GM12865 (cell line): ENCODE measurements at regions not wholly inside any gene's neighbourhood (a gene's known extent, or its start where the extent isn't known, plus 50 kb on each side); places are given as distances from the start of the nearest gene placed in this dataset.

ENCODE experiments used
- DNase-seq: peaks from one replicate; pipeline ENCODE4 v3.0.0; 2010; ENCODE audit warnings: low read depth
- H3K4me3 ChIP-seq: 2 replicates; pipeline ENCODE4 v1.5.1; 2011; ENCODE audit warnings: mild to moderate bottlenecking, low read depth, low read length, control low read depth
- TF ChIP-seq, protein P1 (sequence below): IDR thresholded peaks from 2 replicates; pipeline ENCODE4 v1.5.1; 2011; ENCODE audit warnings: low read length, control low read depth, low read depth, inconsistent platforms; ENCODE audit not compliant: insufficient read depth; ENCODE audit errors: missing control alignments

DNA sequence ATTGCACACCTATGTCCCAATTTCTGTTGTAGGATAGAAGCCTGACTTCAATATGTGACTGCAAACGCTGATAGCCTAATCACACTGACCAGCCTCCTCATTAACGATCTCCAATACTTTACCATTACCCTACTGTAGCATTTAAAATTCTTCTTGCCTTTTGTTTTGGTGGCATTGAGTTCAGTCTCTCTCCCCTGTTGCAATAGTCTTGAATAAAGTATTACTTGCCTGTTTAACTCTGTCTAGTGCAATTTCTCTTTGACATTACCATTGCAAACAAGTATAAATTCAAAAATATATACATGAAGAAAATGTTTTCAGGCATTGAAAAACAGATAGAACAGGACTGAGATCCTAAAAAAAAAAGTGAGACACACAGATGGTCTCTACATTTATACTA is 649.1 kb upstream of the B3GAT1 start:
- no peak for DNase-seq
- TF ChIP-seq, protein P1, sequence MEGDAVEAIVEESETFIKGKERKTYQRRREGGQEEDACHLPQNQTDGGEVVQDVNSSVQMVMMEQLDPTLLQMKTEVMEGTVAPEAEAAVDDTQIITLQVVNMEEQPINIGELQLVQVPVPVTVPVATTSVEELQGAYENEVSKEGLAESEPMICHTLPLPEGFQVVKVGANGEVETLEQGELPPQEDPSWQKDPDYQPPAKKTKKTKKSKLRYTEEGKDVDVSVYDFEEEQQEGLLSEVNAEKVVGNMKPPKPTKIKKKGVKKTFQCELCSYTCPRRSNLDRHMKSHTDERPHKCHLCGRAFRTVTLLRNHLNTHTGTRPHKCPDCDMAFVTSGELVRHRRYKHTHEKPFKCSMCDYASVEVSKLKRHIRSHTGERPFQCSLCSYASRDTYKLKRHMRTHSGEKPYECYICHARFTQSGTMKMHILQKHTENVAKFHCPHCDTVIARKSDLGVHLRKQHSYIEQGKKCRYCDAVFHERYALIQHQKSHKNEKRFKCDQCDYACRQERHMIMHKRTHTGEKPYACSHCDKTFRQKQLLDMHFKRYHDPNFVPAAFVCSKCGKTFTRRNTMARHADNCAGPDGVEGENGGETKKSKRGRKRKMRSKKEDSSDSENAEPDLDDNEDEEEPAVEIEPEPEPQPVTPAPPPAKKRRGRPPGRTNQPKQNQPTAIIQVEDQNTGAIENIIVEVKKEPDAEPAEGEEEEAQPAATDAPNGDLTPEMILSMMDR, result no peak
- H3K4me3 ChIP-seq, result no peak overlapping the region

DNA sequence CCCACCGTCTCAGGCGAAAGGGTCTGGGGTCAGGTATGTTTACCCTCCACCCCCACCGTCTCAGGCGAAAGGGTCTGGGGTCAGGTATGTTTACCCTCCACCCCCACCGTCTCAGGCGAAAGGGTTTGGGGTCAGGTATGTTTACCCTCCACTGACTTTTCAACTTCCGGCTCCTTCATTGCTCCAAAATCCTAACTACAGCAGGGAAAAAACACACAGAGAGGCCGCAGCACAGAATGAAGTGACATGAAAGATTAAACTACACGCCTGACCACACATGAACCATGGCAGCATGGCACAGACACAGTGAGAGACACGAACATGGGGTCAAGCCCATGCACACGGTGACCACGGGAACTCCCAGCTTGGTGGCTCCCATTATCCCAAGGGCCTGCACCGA is 634.9 kb upstream of the B3GAT1 start:
- H3K4me3 ChIP-seq, result no peak overlapping the region
- TF ChIP-seq, protein P1, result no peak
- peak; percentile 5 for DNase-seq

DNA sequence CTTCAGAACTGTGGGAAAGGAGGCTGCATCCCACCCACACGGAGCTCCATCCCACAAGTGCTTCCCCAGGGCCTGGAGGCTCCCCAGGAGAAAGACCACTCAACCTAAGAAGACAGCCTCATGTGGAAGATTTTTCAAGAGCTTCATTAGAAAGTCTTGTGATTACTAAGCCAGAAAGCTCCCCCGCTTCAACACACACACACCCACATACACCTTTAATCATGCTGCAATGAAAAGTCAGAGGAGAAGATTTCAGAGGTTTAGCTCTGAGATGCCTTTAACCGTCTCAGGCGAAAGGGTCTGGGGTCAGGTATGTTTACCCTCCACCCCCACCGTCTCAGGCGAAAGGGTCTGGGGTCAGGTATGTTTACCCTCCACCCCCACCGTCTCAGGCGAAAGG is 634.5 kb upstream of the B3GAT1 start:
- TF ChIP-seq, protein P1, result no peak
- DNase-seq, result no peak

DNA sequence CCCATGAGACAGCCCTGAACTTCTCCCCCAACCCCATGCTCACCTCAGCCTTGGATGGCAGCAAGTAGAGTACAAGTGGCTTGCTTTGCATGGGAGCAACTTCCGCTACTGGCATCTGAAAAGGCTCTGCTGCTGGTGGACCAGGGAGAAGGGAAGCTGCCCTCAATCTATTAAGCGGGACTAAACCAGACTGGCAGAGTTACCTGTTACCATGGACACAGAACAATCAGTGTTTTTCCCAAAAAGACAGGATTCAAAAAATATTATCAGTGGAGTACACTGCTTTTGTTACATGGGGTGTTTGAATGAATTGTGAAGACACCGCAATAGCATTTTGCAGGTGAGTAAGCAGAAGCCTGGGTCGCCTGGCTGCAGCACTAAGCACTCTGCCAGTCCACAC is 631.4 kb upstream of the B3GAT1 start:
- H3K4me3 ChIP-seq, result no peak overlapping the region
- TF ChIP-seq, protein P1, result no peak
- no peak for DNase-seq

More for the DNA sequence above, 634.5 kb upstream of the B3GAT1 start:
- H3K4me3 ChIP-seq, result no peak overlapping the region

DNA sequence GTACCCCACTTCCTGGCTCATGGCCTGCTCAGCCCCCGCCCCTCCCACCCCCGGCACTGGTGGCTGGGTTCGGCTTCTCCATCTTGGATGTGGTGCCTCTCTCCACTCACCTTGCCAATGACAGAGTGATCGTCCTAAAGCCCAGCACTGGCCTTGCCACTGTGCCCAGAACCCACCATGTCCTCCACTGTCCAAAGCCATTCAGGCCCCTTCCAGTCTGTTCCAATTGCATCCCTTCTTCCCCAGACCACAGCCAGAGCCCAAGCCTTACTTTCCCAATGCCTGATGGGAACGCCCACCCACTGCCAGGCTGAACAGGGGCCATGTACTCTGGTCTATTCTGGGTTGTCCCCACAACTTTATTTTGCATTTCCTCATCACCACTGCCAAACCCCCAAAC is 625.8 kb upstream of the B3GAT1 start:
- TF ChIP-seq, protein P1, result no peak
- H3K4me3 ChIP-seq, result no peak overlapping the region
- no peak for DNase-seq

DNA sequence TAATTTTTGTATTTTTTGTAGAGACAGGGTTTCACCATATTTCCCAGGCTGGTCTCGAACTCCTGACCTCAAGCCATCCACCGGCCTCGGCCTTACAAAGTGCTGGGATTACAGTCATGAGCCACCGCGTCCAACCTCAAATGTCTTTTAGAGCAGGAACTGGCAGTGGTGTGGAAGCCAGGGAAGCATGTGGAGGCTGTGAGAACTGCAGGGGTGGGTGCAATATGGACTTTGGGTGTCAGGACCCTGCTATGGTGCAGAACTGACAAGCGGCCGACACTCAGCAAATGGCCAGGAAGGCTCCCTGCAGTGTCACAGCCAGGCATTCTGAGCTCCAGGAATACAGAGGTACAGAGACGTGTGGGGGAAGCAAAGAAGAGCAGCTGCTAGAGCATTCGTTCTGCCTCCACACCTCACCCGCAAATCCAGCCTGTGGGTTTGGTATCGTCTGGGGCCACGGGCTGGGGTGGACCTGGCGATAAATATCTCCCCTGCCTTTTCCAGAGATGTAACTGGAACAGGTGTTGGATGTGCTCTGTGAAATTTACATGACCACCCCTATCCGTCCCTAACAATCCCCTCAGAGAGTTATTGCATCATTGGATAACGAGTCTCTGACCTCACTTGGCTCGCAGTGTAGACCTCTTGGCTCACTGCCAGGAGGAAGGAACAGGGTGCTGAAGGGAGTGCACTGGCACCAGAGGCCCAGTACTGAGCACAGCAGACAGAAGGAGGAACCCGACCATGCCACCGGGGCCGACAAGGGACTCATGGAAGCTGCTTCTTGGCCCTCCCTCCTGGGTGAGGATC is 624.7 kb upstream of the B3GAT1 start:
- no peak for DNase-seq

DNA sequence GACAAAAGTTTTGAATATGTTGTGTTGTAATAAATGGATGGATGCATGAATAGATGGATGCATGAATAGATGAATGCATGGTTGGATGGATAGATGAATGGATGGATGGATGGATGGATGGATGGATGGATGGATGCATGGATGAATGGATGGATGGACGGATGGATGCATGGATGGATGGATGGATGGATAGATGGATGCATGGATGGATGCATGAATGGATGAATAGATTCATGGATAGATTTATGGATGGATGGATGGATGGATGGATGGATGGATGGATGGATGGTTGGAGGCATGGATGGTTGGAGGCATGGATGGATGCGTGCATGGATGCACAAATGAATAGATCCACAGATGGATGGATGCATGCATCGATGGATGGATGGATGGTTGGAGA is 623.2 kb upstream of the B3GAT1 start:
- TF ChIP-seq, protein P1, result no peak
- H3K4me3 ChIP-seq, result no peak overlapping the region
- no peak for DNase-seq

More for the DNA sequence above, 624.7 kb upstream of the B3GAT1 start:
- TF ChIP-seq, protein P1, result no peak
- H3K4me3 ChIP-seq, result no peak overlapping the region
